Fibroblast of the conjunctiva (primary cell): ENCODE measurements at regions not wholly inside any gene's neighbourhood (a gene's known extent, or its start where the extent isn't known, plus 50 kb on each side); places are given as distances from the start of the nearest gene placed in this dataset.

Experiments used
- DNase-seq: peaks from one replicate; pipeline ENCODE4 v3.0.0-alpha.2; 2010; ENCODE audit warnings: low read depth

DNA sequence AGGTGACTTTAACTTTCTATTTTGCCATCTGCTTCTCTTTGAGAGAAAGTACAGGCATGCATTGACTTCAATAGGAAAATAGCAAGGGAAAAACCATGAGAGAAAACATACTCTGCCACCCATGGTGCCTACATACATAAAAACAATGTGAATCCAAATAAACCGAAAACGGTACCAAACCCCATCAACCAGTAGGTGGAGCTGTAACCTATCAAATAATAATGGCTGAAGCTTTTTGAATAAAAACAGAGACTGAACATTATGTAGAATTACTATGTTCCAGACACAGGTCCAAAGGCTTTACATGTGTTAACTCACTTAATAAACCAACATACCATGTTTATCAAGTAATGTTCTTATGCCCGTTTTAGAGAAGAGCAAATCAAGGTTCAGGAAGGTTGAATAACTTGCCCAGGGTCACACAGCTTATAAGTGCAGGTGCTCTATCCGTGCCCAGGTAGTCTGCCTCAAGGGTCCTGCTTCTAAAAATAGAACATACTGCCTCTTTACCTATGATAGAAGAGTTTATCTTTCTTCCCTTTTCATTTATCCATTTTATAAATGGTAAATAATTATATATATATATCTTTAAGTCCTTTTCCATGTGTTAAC, 293.9 kb upstream of the SYT4 start:
- DNase-seq = peak; percentile 34

DNA sequence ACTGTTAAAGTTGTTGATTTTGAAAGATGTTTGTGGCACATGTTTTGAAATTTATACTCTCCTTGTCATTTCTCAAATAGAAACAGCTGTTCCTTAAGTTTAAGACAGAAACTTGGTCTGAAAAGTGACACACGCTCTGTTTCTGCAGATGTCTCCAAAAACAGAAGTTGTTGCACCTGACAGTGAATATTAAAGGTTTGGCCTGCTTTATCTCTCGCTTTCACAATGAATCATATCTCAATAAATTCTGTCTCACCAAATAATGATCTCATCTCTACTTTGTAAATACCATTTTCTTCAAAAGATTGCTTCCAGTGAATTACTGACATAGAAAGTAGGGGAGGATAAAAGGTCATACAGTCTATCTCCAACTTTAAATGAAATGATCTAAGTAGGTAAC, 294.9 kb upstream of the SYT4 start:
- no peak for DNase-seq

DNA sequence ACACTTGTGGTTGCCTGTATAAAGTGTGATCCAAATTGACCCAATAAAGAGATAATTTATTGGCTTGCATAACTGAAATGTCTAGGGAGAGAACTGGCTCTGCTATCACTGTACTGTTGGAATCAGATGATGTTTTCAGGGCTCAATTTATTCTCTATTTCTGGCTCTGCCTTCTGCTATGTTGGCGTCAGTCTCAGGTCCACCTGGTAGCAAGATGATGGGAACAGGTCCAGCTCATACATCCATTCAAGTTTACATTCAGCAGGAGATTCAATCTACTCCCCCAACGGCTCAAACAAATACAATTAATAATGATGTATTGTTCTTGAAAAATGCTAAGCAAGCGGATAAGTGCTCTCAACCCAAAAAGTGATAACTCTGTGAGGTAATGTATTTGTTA, 297.7 kb upstream of the SYT4 start:
- no peak for DNase-seq

DNA sequence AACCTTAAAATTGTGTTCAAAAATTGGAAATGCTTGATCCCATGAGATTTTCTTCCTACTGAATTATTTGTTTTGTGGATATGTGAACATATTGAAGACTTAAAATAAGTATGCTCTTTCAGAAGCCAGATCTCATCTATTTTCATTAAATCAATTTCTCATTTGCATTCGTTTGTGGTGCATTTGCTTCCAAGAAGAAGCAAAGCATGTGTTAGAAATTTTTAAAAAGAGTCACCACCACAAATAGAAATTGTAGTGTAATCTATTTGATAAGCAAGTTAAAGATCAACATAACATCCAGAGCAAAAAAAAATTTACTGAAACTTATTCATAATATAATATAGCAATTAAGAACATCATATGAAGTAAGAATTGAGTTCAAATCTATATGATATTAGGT, 300.9 kb upstream of the SYT4 start:
- DNase-seq = no peak

DNA sequence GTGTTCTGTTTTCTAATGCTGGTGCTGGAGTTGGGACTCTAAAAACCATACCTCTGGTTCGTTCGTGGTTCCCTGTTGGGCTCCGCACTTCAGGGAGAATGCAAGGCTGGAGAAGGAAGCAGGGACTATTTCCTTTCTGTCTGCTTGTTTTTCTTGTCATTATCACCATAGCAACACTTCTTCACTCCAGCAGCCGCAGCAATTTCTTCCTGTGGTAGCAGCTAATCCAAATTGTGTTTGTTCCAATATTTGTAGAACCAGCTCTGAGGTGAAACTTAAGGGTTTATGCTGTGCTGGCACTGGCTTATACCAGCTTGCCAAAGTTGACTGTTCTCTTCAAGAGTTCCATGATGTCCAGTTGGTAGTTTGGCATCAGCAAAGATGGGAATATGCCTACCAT, 301.4 kb upstream of the SYT4 start:
- DNase-seq = no peak

DNA sequence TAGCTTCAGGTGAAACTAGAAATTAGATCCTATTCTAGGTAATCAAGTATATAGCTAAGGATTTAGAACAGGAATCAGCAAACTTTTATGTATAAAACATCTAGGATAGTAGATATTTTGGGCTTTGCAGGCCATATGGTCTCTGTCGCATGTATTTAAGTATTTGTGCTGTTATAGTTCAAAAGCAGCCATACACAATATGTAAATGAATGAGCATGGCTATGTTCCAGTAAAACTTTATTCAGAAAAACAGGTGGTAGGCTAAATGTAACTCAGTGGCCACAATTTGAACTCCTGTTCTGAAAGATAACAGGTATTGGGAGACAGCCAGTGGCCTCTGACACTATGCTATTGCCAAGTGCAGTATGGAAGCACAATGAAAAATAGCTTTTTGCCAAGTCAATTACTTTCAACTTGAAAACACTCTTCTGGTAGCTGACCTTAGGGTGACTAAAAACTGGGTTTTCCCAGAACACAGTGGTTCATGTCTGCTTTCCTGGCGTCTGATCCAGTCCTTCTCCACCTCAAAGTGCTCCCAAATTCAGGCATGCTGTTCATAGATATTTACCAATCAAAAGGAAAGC, 304.7 kb upstream of the SYT4 start:
- DNase-seq = no peak

DNA sequence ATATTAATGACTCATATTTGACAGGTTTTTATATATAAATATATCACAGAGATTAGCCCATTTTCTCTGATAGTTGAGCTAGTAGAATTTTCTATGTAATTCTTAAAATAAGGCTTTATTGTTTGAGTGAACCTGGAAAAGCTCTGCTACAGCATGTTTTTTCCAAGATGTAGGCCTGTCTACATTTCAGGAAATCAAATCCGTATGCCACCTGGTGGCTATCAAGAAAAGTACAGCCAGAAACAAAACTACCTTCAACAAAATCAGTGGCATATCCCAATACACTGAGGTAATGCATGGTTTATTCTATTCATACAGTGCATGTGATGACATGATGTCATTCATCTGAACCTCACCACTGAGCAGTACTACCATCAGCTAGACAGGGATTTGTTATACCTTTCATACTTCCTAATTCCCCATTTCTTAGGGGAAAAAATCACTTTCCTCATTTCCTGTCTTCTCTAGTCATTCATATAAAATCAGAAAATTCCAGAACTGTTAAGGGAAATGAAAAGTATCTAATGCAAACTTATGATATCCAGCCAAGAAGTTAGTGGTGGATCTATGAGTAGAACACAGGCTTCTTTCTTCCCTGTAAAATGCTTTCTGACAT, 310.4 kb upstream of the SYT4 start:
- DNase-seq = peak; percentile 26

DNA sequence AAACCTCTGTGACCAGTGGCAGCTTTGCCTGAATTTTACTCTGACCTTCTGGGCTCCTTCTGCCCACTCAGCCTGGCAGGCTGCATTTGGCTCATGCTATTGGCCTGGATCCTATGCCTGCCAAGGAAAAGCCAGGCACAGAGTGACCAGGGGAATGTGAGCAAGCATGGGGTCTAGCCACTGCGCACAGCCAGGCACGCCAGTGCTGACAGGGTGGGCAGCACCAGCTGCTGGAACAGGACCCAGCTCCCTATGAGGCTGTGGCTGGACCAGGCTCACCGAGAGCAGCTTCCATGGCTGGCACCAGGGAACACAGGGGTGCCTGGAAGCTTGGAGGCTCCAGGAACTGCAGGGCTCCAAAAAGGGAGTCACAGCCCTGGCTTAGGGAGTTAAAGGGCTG, 311.5 kb upstream of the SYT4 start:
- DNase-seq = no peak

DNA sequence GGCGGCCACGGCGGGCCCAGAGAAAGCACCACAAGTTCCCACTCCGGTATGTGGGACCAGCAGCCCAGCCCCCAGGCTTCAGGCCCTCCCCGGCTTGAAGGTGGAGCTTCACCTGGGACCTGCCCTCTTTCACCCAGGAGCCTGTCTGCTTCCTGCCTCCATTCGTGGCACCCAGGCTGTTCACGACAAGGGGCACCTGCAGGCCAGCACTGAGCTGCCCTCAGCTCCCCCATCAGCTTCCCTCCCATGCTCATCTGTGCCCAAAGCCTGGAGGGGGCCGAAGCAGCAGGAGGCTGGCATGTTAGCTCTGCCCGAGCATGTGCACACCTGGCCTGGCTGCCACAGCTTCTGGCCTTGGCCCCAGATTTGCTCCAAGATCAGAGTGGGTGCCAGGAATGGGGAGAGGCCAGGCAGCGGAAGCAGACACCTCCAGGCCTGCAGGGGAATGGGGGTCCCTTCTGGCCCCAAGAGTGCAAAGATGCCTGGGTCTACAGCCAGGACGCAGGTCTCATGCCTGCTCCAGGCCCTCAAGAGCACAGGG, 312.4 kb upstream of the SYT4 start:
- no peak for DNase-seq

DNA sequence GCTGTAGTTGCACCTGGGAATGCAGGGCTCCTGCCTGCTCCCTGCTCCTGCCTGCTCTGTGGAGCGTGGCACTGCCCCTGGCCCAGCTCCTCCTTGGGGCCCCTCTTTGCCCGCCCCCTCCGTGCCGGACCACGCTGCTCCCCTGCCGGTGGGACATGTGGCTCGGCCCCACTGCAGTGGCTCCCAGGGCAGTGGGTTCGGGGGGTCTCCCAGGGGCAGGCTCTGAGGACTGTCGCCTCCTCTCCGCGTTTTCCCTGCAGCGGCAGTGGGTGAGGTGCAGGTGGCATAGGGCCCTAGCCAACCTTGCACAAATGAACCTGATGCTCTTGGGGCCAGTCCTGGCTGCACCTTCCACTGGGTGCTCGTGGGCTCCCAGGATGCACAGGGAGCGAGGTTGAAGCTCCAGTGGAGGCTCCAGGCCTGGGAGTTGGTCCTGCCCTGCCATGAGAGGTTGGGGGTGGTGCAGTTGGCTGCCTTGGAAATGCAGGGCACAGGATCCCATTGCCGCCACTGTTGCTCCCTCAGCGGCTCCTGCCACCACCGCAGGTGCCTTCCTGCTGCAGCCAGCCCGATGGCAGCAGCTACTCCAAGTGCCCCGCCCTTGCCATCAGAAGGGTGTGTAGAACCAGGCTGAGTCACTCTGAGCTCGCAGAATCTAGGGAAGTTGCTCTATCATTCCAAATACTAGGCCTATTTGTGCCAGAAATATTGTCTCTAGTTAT, 313.1 kb upstream of the SYT4 start:
- DNase-seq = no peak

DNA sequence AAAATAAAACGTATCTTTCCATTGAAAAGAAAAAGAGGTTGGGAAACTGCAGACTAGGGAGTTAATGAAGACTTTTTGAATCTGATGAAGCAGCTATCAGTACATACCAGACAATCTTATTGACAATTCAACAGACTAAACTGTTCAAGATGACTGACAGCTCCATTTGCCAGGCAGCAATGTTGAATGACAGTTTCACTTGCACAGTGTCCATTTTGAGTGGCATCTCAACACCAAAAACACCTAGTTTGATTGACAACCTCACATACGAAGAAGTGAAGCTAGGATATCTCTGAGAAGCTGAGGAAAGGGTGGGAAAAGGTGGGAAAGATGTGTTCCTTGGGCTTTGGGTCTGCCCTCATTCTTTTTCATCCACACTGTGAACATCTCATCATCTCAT, 315.0 kb upstream of the SYT4 start:
- no peak for DNase-seq

DNA sequence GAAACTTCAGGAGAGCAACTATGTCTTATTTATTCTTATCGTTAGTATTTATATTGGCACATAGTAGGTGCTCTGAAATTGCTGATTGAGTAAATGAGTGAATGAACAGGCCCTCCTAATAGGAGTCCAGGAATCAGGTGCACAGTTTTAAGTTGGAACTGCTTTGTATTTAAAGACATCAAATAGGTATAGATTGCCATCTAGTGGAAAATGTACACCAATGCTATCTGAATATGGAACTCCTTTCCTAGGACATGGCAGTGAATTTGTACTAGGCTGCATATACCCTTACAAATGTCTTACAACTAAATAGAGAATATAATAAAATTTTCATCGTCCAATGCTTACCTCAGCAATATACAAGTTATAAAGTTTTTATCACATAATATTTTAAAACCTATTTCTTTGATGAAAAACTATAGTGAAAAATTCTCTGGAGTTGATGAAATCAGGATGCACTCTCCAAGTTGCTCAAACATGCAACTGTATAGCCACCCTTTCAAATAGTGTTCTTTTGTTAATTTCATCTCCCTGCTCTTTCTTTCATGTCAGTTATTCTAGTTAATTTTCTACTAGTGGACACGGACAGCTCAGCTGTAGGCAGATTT, 318.9 kb upstream of the SYT4 start:
- peak; percentile 18 for DNase-seq

DNA sequence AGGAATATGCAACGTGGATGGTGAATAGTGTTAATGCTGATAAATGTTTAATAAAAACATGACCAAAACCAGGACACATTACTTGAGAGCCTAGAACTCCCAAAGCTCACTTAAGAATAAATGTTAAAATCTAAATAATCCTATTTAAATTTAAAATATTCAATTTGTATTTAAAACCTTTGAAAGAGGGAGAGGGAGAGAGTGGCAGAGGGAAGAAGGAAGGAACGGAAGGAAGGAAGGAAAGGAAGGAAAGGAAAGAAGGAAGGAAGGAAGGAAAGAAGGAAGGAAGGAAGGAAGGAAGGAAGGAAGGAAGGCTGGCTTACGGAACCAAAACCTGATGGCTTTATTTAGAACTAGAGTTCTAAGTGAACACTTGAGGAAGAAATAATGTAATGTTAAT, 324.1 kb upstream of the SYT4 start:
- DNase-seq = no peak

DNA sequence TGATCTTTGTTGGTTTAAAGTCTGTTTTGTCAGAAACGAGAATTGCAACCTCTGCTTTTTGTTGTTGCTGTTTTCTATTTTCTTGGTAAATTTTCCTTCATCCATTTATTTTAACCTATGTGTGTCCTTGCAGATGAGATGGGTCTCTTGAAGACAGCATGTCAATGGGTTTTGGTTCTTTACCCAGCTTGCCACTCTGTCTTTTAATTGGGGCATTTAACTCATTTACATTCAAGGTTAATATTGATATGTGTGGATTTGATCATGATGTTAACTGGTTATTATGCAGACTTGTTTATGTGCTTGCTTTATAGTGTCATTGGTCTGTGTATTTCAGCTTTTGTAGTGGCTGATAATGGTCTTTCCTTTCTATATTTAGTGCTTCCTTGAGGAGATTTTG, 327.9 kb upstream of the SYT4 start:
- DNase-seq = no peak

DNA sequence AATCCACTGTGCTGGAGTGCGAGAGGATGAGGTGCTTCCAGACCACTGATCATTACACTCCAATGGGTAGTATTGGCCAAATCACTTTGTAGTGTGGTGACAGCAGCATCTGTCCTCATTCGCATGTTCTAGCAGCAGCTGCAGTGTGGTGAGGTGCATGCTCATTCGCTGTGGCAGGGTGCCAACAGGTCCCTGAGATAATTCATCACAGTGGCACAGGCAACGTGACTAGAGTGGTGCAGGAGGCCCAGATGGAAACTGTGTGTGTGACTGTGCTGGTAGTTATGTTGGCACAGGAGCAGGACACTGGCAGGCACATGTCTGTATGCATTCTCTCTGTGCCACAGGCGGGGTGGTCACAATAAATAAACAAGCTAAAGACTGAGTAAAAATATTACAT, 329.5 kb upstream of the SYT4 start:
- no peak for DNase-seq

DNA sequence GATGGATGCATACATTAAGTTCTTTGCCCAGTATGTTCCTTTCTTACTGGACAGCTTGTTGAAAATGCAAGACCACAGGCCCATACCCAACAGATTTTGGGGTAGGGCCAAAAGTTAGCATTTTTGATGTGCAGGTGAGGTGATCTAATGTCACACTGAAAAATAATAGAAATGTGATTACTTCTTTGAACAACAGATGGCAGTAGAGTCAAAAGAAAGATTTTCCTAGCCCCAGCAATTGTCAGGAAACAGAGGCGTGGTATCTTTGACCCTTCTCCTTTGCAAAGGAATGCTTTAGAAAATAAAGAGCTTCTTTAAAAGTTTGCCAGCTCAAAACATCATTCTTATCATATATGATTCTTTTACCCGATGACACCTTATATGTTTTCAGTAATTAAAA, 343.6 kb upstream of the SYT4 start:
- peak; percentile 5 for DNase-seq

DNA sequence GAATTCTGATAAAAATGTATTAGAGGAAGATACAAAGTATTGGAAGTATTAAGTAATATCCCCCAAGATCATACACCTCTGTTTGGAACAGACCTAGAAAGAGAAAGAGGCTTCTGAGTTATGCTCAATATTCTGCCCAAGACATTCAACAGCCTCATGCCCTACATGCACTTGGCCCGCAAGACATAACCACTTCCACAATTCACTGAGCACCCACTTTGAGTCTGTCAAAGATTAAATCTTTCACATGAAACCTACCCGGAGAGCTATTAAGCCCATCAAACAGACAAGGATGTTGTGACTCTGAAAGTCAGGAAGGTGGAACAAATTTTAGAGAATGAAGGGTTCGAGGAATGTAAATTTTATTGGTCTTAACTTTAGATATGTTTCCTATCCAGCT, 344.7 kb upstream of the SYT4 start:
- no peak for DNase-seq

DNA sequence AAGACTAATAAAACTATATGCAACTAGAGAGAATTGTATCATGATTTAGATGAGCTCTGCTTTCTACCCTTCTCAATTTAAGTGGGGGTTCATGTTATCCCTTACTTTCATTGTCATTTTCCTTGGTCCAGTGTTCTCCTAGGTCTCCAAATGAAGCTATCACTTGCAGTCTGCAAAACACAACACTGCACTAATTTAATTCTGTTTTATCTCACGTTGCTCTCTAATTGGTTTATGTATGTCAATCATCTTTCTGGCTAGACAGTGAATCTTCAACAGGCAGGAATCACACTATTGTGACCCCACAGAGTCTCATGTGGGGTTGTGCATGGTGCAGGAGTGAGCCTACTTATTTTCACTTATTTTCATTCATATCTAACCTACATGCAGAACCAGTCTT, 348.3 kb upstream of the SYT4 start:
- no peak for DNase-seq

DNA sequence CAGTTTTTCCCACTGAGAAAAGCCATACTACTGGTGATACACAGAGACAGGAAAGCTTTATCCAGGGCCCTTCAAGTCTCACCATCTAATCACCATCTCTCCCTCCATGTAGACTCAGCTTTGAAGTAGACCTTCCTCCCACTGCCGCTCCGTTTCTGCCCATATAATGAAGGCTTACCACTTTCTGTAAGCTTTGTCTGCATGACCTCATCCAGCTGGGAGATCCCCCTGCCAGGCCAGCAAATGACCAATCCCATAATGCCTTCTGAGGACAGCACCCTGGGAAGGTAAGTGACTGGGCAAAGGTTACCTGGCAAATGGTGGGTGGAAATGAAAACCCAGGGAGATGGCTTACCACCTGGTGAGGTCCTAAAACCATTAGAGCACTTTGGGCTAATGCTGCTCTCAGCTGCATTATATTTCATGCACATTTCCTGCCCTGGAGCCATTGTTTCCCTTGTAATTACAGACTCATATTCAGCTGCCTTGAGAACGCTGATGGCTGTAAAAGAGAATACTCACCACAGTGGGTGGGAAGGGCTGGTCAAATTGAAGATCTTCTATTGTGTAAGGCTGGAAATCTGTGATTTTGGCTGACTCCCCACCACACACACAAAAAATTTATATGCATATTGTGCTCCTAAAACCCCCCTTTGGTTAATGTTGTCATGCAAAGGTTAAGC, 350.7 kb upstream of the SYT4 start:
- DNase-seq = no peak

DNA sequence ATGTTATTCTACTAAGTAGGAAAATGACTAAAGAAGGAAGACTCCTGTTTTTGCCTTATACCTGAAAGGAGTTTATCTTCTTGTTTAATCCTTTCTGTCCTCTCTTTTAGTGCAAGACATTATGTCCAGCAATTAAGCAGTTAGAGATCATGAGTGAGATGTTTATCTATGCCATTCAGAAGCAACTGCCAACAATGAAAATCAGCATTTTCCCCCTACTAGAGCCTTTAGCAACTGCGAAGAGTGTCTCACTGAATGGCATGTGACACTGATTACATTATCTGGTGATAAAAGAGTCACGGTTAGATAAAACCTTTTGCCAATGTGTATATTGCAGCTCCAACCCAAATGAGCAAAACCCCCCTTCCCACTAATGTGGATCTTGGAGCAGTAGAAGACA, 357.7 kb upstream of the SYT4 start:
- no peak for DNase-seq

DNA sequence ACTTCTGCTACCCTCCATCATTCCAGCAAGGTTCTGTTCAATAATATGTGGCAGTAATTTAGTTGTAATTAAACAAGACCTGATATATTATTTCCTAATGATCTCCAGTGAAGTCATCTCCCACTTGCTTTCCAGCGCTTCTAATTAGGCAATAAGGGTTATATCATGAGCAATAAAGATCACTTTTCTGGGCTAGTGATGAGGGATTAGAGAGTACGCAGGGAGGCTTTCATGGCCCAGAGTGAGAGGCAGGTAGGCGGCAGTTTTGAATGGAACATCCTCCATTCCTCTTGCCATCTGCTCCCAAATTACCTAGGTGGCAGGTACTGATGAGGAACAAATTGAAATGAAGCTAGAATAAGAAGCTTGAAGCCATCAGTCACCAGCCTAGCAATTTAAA, 358.1 kb upstream of the SYT4 start:
- DNase-seq = no peak

DNA sequence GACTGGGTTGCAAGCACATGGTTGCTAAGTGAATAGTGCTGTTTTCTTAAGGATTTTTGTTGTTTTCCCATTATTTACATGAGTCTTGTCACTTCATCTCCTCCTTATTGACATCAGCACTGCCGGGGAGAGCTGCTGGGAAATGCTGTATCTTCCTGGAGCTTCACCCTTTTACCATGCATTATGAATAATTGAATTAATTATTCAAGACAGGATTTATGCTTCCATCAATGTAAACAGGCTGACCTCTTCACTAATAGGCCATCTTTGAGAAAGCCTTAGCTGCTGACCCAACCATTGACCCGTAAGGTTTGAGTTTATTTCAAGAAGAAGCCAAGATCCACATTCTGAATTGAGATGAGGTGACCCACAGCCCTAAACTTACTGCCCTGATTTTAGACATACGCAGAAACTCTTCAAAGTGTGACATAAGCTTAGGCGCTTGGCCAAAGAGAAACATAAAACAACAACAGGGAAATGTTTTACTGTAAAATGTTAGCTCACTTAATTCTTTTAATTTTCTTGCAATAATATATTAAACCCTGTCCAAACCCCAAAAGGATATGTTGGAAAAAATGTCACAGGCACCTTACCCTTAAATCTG, 365.5 kb upstream of the SYT4 start:
- no peak for DNase-seq
